OCI-LY1 (cell line): ENCODE measurements at regions not wholly inside any gene's neighbourhood (a gene's known extent, or its start where the extent isn't known, plus 50 kb on each side); places are given as distances from the start of the nearest gene placed in this dataset.

Source experiments
- EZH2 ChIP-seq: fragments of 200-600 bp; sonication (generic), shearing (Covaris generic); IDR thresholded peaks from 2 replicates; pipeline ENCODE4 v1.8.0; 2017; ENCODE audit warnings: borderline replicate concordance, mixed run types, mild to moderate bottlenecking, antibody characterized with exemption, low read length, moderate library complexity, mixed read lengths
- TF ChIP-seq, protein P1 (sequence below): fragments of 200-600 bp; sonication (generic), shearing (Covaris generic); IDR thresholded peaks from 2 replicates; pipeline ENCODE4 v1.5.1; 2017; ENCODE audit warnings: mild to moderate bottlenecking, antibody characterized with exemption, low read length, moderate library complexity, mixed read lengths

DNA sequence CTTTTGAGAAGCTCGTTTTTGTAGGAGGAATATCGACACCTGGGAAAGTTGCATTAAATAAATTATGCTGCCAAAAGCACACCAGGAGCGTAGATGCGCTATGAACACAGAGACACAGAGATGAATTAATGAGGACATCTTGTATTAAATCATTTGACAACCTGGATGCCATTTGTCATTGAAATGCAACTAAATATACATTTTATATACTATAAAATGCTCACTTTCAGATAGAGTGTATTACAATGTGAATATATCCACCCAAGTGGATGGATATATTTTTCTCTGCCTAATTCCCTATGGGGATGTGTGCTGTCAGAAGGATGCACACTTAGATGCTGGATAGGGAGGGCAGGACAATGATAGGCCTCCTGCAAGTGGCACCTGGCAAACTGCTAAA lies 426.2 kb downstream of the RIT2 start:
- TF ChIP-seq, protein P1, sequence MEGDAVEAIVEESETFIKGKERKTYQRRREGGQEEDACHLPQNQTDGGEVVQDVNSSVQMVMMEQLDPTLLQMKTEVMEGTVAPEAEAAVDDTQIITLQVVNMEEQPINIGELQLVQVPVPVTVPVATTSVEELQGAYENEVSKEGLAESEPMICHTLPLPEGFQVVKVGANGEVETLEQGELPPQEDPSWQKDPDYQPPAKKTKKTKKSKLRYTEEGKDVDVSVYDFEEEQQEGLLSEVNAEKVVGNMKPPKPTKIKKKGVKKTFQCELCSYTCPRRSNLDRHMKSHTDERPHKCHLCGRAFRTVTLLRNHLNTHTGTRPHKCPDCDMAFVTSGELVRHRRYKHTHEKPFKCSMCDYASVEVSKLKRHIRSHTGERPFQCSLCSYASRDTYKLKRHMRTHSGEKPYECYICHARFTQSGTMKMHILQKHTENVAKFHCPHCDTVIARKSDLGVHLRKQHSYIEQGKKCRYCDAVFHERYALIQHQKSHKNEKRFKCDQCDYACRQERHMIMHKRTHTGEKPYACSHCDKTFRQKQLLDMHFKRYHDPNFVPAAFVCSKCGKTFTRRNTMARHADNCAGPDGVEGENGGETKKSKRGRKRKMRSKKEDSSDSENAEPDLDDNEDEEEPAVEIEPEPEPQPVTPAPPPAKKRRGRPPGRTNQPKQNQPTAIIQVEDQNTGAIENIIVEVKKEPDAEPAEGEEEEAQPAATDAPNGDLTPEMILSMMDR, result no peak
- no peak for TF ChIP-seq EZH2
